Lower lobe of right lung (tissue), 2 donors: ENCODE measurements at regions not wholly inside any gene's neighbourhood (a gene's known extent, or its start where the extent isn't known, plus 50 kb on each side); places are given as distances from the start of the nearest gene placed in this dataset.

Experiments used
- ATAC-seq, 2 donors: fragments of 200-7000 bp; cut with Tn5 transposase; one replicate each; pipeline ENCODE4 v1.9.1; 2020 to 2022; ENCODE audit warnings: mild to moderate bottlenecking in 2 of 2, moderate library complexity in 2 of 2
- DNase-seq: peaks from one replicate; pipeline ENCODE4 v3.0.0-alpha.2; 2020
- H3K27ac ChIP-seq: fragments of 200-600 bp; one replicate; pipeline ENCODE4 v1.8.0; 2022
- H3K27me3 ChIP-seq: fragments of 200-600 bp; one replicate; pipeline ENCODE4 v1.8.0; 2022; ENCODE audit warnings: low read depth
- H3K36me3 ChIP-seq: fragments of 200-600 bp; one replicate; pipeline ENCODE4 v1.8.0; 2022; ENCODE audit warnings: mild to moderate bottlenecking
- H3K4me1 ChIP-seq: fragments of 200-600 bp; one replicate; pipeline ENCODE4 v1.8.0; 2022
- H3K4me3 ChIP-seq: fragments of 200-600 bp; one replicate; pipeline ENCODE4 v1.8.0; 2022; ENCODE audit warnings: mild to moderate bottlenecking
- H3K9me3 ChIP-seq: fragments of 200-600 bp; one replicate; pipeline ENCODE4 v1.8.0; 2022
- CTCF ChIP-seq: fragments of 200-600 bp; IDR thresholded peaks from one replicate; pipeline ENCODE4 v1.8.0; 2022; ENCODE audit warnings: antibody characterized with exemption, mild to moderate bottlenecking
- intact Hi-C: fragments of 100-400 bp; cut with DNase I; formaldehyde crosslinking; loops from one replicate; pipeline ENCODE4 v1.11.0; 2022
- donor health status: DM: no; HTN: yes; CAD: no; lungs with severe emphysema.

DNA sequence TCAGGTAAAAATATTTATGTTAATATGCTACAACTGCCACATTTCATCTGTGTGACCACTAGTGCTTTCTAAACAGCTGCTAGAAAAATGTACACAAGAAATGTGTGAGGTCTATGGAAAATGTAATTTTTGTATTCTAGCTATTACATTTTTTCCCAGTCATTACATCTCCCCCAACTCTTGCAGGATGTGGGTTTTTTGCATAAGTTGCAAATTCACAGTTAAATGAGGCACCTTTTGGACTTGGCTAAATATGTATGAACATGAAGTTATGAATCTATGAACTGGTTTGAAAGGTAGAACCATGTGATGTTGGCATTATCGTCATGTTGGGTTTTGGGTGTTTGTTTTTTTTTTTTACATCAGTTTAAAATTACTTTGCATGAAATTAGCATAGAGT is 590.4 kb upstream of the WWC1 start:
- DNase-seq, result no peak
- no peaks in the 10 kb centered on the region for H3K27me3 ChIP-seq
- no peak overlapping the region for H3K27ac ChIP-seq
- no peak for TF ChIP-seq CTCF
- no peaks in the 10 kb centered on the region for H3K4me1 ChIP-seq
- intact Hi-C loops, result no loop called here
- H3K36me3 ChIP-seq, result no peaks in the 10 kb centered on the region
- ATAC-seq, result no peak
- H3K4me3 ChIP-seq, result no peak overlapping the region
- H3K9me3 ChIP-seq, result no peaks in the 10 kb centered on the region

DNA sequence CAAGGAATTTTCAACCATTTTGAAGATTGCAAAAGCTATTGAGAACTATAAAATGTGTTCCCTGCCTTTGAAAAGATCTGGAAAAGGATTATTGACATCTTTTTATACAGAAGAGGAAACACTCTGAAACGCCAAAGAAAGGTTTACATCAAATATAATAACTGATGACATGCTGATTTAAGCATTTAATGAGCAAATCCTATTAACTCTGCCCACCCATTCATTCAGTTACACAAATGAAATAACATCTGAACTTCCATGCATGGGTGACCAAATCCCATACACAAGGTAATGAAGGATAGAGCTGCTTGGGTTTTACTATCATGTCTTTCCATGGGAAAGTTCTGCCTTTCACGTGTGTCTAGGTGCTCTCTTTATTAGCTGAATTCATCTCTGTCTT is 589.4 kb upstream of the WWC1 start:
- no peaks in the 10 kb centered on the region for H3K36me3 ChIP-seq
- no peaks in the 10 kb centered on the region for H3K9me3 ChIP-seq
- H3K27ac ChIP-seq, result no peak overlapping the region
- H3K4me3 ChIP-seq, result no peak overlapping the region
- intact Hi-C loops, result no loop called here
- no peak for ATAC-seq
- DNase-seq, result no peak
- no peaks in the 10 kb centered on the region for H3K27me3 ChIP-seq
- no peak for TF ChIP-seq CTCF
- no peaks in the 10 kb centered on the region for H3K4me1 ChIP-seq

DNA sequence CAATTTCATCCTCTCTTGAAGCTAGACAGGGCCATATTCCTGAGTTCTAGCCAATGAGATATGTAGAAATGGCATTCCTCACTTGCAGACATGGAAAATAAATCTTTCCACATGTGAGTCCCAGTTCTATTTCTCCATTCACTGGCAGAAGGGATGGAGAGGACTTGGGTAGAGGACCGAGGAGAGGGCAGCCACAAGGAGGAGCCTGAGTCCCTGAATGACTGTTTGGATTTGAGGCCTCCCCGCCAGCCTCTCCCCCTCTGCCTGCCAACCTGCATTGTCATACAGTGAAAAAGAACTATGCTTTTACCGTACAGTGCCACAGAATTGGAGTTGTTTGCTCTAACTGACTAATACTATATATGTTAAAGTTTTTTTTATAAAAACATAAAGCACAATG is 583.0 kb upstream of the WWC1 start:
- DNase-seq, result no peak
- intact Hi-C loops, result no loop called here
- Histone ChIP-seq H3K27me3 (no peaks in the 10 kb centered on the region), H3K4me1 (no peaks in the 10 kb centered on the region), H3K36me3 (no peaks in the 10 kb centered on the region), H3K27ac (no peak overlapping the region), H3K4me3 (no peak overlapping the region), H3K9me3 (no peaks in the 10 kb centered on the region)
- no peak for ATAC-seq
- no peak for TF ChIP-seq CTCF

DNA sequence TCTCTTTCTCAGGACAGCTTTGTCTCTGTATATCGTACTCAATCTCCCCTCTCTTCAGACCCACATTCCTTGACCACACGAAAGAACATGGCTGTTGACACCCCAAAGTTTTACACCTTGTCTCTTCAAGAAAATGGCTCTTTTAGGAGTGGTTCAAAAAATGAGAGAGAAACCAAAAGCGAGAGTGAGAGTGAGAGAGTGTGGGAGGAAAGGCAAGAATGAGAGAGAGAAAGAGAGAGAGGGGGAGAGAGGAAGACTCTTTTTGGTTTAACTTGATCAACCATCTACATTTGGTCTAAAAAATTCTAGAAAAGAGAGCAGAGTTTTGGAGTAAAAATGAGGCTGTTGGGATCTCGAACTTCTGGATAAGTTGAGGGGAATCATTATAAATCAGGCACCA is 581.8 kb upstream of the WWC1 start:
- Histone ChIP-seq H3K9me3 (no peaks in the 10 kb centered on the region), H3K27me3 (no peaks in the 10 kb centered on the region), H3K4me1 (no peaks in the 10 kb centered on the region), H3K27ac (no peak overlapping the region), H3K4me3 (no peak overlapping the region), H3K36me3 (no peaks in the 10 kb centered on the region)
- ATAC-seq, result no peak
- no peak for TF ChIP-seq CTCF
- no peak for DNase-seq
- intact Hi-C loops, result no loop called here

DNA sequence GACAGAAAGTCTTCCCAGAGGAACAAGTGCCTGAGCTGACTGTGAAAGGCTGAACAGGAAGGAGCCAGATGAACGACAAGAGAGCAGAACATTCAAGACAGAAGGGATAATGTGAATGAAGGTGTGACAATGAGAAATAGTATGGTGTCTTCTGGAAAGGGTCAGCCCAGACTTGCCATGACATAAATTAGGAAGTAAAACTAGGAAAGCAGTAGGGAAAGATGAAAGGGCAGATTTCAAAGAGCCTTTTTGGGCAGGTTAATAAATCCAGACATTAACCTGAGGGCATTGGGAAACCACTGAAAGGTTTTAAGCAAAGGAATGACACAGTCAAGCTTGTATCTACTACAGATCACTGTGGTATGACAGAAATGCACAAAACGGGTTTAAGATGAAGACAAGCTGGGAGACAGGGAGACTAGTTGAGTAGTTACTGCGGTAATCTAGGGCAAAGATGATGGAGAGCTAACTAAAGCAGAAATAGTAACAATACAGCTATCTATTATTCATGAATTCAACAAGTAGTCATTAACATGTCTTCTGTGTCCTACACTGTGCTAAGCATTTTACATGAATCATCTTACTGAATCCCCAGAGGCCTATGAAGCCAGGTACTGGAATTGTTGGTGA is 580.9 kb upstream of the WWC1 start:
- ATAC-seq, result no peak
- no peaks in the 10 kb centered on the region for H3K27me3 ChIP-seq
- DNase-seq, result no peak
- H3K4me3 ChIP-seq, result no peak overlapping the region
- no peak for TF ChIP-seq CTCF
- H3K4me1 ChIP-seq, result no peaks in the 10 kb centered on the region
- no peak overlapping the region for H3K27ac ChIP-seq
- intact Hi-C loops, result no loop called here
- H3K36me3 ChIP-seq, result no peaks in the 10 kb centered on the region
- H3K9me3 ChIP-seq, result no peaks in the 10 kb centered on the region
